AG20443 (cell line): ENCODE measurements at regions not wholly inside any gene's neighbourhood (a gene's known extent, or its start where the extent isn't known, plus 50 kb on each side); places are given as distances from the start of the nearest gene placed in this dataset.

ENCODE experiments used
- DNase-seq: peaks from one replicate; pipeline ENCODE4 v3.0.0; 2012; ENCODE audit warnings: low spot score, mixed read lengths

DNA sequence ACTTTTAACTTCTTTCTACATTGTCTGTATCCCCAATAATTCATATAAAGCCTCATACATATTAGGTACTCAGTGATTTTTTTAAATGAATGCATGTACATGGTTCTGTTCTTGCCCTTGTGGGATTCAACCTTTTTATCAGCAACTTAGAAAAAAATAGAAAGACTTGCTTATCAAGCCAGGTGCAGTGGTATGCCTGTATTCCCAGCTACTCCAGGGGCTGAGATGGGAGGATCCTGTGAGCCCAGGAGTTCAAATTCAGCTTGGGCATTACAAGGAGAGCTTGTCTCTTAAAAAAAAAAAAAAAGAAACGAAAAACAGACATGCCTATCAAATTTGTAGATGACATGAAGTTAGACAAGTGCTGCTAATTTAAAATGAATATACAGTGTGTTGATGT is 54.2 kb upstream of the MYCBP2 start:
- DNase-seq = no peak

GRCh38 chr13:77379508-77379907 is 52.6 kb upstream of the MYCBP2 start:
- DNase-seq = no peak

DNA sequence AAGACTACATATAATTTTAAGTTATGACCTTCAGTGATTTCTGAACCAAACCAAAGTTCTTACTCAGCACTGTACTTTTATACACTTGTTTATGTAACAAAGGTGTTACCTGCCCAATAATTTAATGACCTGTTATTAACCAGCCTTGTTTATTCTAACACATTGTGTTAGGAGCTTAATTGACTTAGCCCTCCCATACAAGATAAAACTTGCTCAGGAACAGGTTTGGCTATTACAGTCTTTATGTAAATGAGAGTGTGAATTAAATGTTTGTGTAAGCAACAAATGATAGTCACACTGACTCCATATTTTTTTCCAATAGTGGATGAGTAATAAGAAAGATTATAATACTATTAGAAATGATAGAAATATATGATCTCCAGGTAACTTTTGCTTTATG is 51.8 kb upstream of the MYCBP2 start:
- DNase-seq = no peak

DNA sequence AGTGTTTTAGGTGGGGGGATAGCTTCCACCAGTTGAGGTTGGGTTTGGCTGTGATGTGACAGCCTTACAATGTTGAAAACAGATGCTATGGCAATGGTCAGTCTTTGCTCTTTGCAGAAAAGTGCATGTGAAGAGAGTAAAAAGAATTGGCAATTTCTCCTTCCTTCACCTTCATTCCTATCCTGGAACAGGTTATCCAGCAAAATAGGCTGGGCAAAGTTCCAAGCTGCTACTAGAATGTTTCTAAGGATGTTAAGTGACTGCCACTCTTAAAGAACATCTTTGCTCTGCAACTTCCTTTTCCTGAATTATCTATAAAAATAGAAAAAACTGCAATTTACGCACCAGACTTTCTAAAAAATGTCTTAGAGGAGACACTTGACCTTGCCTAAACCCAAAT is 50.1 kb upstream of the MYCBP2 start:
- no peak for DNase-seq
